ENCODE measurements at regions not wholly inside any gene's neighbourhood (a gene's known extent, or its start where the extent isn't known, plus 50 kb on each side); places are given as distances from the start of the nearest gene placed in this dataset.

GRCh38 chr1:221157026-221157761 lies 278.0 kb downstream of the HLX start:
- no peak for TF ChIP-seq POLR2A (IDR thresholded peaks at IDR 0.05)
- TF ChIP-seq CTCF (IDR thresholded peaks at IDR 0.05), result no peak

Data from body of pancreas (tissue), 4 donors.